GM18867 (cell line): ENCODE measurements at regions not wholly inside any gene's neighbourhood (a gene's known extent, or its start where the extent isn't known, plus 50 kb on each side); places are given as distances from the start of the nearest gene placed in this dataset.
"Not testable (repeated sequence)": the region's sequence is repeated elsewhere in the genome, so short reads cannot be mapped to it uniquely, and the experiment has no call there.

Experiments used
- ATAC-seq: cut with Tn5 transposase; IDR thresholded peaks from one replicate; pipeline ENCODE4 v1.9.1; 2021; ENCODE audit warnings: mild to moderate bottlenecking, moderate library complexity; ENCODE audit not compliant: unreplicated experiment

DNA sequence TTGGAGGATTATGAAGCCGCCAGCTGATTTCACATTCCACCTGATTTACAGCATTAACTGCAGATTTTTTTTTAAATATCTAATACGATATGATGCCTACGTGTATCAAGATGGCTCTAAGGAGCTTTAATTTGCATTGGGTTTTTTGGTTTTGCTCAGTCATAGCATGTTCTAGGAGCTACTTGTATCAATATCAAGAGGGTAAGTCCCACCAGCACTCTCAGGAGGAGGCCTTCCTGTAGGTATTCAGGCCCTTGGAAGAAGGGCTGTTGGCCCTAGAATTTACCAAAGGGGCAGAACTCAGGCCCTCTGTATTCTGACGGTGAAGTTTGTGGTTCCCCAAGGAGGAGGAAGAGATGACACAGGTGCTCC is 97.2 kb upstream of the IPO5 start:
- ATAC-seq: peak; percentile 50

DNA sequence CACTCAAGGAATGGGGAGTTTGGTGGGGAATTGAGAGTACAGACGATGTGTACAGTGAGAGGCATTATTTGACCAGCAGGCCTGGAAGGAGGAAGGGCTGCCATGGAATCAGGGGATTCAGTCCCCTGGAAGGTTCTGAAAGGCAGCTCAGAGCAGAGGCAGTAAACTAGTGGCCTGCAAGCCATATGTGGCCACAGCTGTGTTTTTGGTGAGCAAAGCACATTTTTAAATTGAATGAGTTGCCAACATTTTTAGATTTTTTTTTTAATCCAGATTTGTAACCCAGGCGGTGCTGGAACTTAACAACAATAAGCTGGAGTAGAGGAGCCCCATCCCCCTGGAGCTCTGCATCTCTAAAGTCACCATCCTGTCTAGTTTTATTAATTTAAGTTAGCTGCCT is 95.3 kb upstream of the IPO5 start:
- no peak for ATAC-seq

- ATAC-seq: no peak
Observed at GRCh38 chr13:97866346-97866745, 87.1 kb upstream of the IPO5 start.

DNA sequence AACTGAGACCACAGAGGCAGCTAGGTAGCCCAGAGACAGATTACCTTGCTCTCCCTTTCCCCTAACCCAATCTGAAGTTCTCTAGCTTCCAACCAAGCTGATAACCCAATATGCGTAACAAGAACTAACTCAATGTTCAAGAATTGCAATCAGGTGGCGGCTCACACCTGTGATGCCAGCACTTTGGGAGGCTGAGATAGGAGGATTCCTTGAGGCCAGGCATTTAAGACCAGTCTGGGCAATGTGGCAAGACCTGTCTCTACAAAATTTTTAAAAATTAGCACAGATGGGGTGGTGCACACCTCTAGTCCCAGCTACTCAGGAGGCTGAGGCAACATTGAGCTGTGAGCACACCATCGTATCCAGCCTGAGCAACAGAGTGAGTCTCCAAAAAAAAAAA is 86.7 kb upstream of the IPO5 start:
- ATAC-seq: no peak

DNA sequence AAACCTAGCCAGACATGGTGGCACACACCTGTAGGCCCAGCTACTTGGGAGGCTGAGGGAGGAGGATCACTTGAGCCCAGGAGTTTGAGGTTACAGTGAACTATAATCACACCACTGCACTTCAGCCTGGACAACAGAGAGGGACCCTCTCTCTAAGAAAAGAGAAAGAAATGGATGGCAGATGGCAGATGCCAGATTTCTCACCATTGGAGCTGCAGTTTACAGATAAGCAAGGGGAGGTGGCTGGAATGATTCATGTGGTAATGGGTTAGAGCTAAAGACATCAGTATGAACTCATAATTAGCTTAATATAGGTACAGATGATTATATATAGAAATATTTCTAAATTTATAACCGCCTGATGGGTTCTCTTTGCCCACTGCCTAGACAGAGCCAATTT is 80.1 kb upstream of the IPO5 start:
- no peak for ATAC-seq

DNA sequence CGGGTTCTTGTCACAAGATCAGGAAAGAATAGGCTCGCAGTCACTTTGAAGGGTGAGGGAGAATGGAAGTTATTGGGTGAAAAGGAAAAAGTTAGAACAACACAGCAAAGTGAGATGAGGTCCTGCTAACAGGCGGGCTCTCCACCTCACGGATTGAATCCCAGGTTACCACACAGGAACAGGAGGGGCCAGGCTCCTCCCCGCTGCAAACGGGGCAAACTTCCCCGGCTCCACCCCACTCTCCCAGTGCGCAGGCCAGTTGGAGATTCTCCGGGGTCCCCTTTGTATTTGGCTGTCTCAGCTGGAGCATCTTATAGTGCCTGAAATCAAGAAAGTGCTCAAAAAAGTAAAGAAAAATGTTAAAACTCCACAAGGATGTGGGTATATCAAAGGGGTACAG is 78.3 kb upstream of the IPO5 start:
- ATAC-seq: no peak

DNA sequence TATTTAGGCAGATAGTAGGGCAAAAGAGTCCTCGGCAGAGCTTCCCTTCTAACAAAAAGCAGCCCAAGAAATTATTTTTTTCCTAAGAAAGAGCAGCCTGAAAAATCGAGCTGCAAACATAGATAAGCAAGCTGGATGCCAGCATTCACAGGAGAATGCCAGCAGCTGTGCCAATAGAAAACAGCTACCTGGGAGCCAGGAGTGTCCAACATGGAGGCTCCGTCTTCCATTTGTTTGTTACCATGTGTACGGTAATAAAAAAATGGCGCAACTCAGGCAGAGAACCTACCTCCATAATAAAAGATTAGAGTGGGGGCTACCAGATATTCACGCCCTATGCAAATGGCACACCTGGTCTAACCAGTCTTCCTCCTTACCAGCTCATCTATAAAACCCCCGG is 77.6 kb upstream of the IPO5 start:
- ATAC-seq: no peak

DNA sequence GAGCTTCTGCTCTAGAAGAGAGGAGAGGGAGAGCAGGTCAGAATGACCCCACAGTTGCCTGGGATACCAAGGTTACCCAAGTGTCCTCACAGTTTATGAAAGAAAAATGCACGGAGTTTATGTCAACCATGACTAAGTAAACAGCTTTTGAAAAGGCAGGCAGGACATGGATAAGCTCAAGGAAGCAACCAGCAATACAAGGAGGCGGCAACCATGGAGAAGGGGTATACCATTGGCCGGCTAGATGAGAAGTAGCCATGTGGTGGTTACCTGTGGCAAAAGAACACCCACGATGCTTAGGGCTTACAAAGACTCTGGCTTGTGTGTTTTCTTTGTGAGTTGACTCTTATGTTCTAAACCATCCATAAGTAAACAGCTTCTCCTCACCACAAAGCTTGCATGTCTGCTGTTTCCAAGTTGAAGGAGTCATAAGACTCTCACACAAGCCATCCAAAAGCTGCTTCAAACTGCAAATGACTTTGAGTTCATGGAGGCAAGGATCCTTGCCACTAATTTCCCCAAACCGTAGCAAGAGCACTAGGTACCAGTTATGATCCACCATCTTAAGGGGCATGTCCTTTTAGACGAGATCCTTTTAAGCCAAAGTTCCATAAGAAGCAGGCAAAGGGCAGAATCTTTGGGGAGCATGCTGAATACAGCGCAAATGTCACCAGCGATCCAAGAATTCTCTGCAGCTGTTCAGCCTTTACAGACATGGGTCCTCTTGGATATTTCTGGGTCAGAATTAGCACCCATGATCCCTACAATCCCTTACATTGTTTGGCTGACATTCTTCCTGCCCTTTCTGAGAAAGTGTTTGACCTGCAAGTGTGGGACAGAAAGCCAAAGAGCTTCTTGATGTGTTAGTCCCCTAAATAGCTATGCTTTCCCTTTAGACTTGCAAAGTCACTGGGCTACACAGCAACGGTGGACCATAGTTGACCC is 74.8 kb upstream of the IPO5 start:
- no peak for ATAC-seq

DNA sequence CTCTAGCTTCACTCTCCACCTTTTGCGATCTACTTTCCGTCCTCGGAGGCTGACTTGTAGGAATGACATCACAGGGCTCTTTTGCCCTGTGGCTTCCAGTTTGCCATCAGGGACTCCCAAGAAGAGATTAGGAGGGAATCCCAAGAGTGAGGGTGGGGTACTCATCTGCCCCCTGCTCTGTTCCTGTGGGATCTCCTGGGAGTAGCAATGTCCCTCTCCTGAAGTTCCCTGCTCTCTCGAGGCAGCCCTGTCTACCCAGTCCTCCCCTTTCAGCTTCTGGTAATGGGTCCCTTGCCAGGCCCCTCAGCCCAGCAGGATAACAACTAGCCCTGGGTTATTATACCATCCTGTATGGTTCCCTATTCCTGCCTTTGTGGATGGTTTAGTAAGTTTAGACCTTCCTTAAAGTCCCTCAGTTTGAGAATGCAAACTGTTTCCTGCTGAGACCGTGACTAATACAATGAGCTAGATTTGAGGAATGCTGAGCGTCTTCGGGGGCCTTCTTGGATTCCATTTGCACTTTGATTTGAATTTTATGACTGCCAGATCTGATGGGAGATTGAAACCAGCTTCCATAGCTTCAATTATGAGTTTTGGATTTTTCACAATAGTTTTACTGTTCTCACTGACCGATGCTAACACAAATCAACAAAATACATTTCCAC is 73.7 kb upstream of the IPO5 start:
- ATAC-seq: no peak

DNA sequence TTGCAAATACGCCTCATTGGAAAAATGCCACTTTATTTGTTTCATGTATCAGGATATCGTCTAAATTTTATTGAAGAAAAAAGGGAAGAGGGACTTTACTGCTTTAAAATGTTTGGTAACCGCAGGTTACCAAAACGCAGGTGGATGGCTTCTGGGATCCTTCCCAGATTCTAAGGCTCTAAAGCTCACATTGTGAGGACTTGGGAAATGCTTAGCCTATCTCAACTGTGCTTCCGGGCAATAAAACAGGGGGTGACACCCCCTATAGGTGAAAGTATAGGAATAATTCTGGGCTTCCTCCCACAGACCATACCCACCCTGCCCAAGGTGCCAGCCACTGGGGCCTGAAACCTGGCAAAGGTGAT is 73.2 kb upstream of the IPO5 start:
- ATAC-seq: no peak

DNA sequence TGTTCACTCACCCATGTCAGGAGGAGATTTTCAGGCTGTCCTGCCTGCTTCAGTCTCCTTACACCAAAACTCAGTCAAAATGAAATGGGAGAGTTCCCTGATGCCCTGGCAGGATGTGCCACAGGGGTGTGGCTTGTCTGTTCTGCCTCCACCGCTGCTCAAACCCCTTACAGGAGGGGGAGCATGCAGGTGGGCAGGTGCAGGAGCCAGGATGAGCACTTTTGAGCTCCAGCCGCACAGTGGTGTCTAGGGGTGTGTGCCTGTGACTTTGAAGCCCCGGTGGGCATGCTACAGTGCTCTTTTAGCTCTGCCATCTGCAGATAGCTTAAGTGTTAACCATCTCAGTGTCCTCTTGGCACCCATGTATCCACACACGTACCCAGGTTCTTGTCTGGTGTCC is 71.9 kb upstream of the IPO5 start:
- no peak for ATAC-seq

DNA sequence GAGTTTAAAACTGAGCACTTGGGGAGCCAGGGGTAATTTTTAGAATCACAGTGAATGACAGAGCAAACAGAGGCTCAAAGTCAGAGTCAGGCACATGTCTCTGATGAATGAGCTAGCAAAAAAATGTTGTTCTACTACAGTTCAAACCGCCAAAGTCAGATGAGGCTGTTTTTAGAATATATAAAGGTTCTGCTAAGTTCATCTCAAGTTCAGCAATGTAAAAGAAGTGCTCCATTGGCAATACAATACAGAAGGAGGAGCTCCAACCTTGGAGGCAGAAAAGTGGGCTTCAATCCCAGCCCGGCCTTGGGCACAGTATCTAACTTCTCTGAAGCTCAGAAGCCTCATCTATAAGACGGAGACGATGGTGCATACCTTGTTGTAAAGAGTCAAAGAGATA is 70.1 kb upstream of the IPO5 start:
- ATAC-seq: no peak

- no peak for ATAC-seq
Observed at GRCh38 chr13:97884707-97885468, 68.6 kb upstream of the IPO5 start.

GRCh38 chr13:97885641-97886040 is 67.8 kb upstream of the IPO5 start:
- ATAC-seq: no peak

DNA sequence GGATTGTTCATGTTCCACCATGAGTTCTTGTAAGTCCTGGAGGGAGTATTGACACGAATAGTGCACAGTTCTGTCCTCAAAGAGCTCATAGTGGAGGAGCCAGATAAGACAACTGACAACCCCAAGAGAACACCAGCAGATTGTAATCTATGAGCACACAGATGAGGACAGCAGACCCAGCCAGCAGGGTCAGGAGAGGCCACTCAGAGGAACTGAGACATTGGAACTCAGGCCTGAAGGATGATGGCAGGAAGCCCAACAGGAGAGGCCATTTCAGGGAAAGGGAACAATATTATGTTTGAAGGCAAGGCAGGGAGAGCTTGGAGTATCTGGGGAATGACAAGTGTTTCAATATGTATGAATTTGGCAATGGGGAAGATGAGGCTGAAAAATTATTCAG is 63.7 kb upstream of the IPO5 start:
- no peak for ATAC-seq

- no peak for ATAC-seq
Observed at GRCh38 chr13:97890573-97890972, 62.9 kb upstream of the IPO5 start.

GRCh38 chr13:97891964-97892363 is 61.5 kb upstream of the IPO5 start:
- ATAC-seq: not testable (repeated sequence)

DNA sequence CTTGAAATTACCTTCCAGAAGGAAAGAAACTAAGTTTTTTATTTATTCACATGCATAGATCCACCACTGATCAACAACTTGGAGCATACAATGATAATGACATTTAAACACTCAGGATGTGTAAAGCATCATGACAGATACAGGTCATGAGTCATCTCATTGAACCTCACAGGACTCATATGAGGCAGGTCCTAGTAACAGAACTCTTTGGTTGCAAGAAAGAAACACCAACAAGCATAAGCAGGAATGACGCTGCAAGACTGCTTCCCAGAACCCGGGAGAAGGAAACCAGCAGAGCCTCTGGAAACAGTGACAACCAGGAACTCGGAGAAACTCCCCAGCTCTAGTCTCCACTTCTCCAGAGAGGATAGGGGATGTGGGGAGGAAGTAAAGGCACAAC is 60.8 kb upstream of the IPO5 start:
- no peak for ATAC-seq

DNA sequence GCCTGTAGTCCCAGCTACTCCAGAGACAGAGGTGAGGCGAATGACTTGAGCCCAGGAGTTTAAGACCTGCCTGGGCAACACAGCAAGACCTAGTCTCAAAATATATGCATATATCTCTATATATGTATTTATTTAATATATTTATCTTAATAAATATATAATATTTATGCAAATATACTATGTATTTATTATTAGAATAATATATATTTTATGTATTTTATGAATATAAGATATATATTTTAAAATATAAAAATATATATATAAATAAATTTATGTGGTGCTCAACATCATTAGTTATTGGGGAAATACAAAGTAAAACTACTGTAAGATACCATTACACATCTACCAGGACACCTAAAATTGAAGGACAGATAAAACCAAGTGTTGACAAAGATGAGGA is 58.1 kb upstream of the IPO5 start:
- no peak for ATAC-seq

DNA sequence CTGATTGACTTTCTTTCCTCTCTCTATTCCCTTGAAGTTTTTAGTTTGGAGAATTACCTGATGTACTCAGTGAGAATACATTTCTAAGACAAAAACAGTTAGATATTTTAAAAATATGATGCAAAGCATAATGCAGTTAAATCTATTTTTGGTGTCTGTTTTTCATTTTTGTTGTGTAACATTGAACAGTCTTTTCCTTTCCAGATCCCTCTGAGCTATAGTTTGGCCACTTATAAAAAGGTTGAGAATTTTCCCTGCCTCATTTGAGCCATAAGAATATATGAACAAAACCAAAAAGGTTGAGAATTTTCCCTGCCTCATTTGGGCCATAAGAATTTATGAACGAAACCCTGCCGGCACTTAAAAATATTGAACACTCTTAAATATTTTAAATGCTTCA is 57.0 kb upstream of the IPO5 start:
- no peak for ATAC-seq

DNA sequence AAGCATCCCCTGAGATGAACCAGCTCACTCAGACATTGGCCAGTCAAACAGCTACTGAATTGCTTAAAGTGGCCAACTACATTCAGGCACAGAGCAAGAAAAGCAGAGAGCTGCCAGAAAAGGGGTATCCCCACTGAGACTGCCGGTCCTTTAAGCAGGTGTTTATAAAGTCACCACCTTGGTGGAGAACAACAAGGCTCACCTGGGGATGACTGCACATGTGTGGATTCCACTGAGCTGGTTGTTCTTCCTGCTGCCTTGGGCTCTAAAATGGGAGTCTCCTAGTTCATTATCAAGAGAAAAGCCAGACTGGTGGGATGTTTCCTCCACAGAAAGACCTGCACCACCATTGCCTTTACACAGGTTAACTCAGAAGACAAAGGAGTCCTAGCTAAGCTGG is 51.8 kb upstream of the IPO5 start:
- no peak for ATAC-seq
